ENCODE measurements at regions not wholly inside any gene's neighbourhood (a gene's known extent, or its start where the extent isn't known, plus 50 kb on each side); places are given as distances from the start of the nearest gene placed in this dataset.
"Not testable (repeated sequence)": the region's sequence is repeated elsewhere in the genome, so short reads cannot be mapped to it uniquely, and the experiment has no call there.

DNA sequence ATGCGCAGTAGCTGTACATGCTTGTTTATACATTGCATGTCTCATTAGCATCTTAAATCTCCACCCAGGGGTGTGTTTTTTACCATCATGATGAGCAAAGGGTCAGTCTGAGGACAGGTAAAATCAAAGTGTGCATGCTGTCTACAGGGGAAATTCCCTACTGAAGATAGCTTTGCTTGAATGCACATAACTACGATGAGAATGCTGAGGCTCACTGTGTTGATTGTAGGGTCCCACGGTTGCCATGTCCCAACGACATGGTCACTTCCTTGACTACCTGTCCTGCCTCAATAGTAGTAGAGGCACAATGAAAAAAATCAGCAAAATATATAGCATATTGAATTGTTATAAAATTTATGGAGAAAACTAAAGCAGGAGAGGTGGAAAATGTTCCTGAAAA lies 95.6 kb upstream of the TUSC1 start:
- intact Hi-C loops (cut with DNase I) = no loop called here
- Histone ChIP-seq H3K27ac (no peak overlapping the region), H3K4me1 (ENCODE audit: insufficient read depth) (no peaks in the 10 kb centered on the region), H3K4me3 (no peak overlapping the region), H3K9me3 (no peaks in the 10 kb centered on the region), H3K36me3 (no peaks in the 10 kb centered on the region), H3K27me3 (no peaks in the 10 kb centered on the region)
- WGBS, 3 donors = 91 to 95% (median 93%) methylated on average over 4 of the region's 4 CpGs
- TF ChIP-seq EP300 (IDR thresholded peaks at IDR 0.05) = no peak
- TF ChIP-seq POLR2A (IDR thresholded peaks at IDR 0.05) = no peak
- TF ChIP-seq, protein P1, sequence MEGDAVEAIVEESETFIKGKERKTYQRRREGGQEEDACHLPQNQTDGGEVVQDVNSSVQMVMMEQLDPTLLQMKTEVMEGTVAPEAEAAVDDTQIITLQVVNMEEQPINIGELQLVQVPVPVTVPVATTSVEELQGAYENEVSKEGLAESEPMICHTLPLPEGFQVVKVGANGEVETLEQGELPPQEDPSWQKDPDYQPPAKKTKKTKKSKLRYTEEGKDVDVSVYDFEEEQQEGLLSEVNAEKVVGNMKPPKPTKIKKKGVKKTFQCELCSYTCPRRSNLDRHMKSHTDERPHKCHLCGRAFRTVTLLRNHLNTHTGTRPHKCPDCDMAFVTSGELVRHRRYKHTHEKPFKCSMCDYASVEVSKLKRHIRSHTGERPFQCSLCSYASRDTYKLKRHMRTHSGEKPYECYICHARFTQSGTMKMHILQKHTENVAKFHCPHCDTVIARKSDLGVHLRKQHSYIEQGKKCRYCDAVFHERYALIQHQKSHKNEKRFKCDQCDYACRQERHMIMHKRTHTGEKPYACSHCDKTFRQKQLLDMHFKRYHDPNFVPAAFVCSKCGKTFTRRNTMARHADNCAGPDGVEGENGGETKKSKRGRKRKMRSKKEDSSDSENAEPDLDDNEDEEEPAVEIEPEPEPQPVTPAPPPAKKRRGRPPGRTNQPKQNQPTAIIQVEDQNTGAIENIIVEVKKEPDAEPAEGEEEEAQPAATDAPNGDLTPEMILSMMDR (IDR thresholded peaks at IDR 0.05) = no peak
- no peak for DNase-seq

DNA sequence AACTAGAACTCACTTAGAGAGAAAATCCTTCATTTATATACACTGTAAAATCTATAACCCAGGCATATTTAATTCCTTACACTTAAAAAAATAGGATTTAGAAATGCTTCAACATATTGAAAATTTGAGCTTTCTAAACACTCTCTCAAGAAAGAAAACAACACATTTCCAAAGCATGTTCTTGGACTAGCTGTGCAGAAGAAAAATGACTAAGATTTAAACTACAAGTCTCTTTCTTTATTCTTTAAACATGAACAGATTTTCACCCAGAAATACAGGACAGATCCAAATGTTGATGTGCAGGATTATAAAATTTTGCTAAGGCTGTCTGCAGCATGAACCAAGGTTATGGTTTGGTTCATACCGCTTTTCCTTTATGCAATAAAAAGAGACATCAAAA lies 77.7 kb upstream of the TUSC1 start:
- no peak for DNase-seq
- H3K36me3 ChIP-seq = no peaks in the 10 kb centered on the region
- H3K4me3 ChIP-seq = no peak overlapping the region
- no peaks in the 10 kb centered on the region for H3K9me3 ChIP-seq
- no peak for TF ChIP-seq POLR2A (IDR thresholded peaks at IDR 0.05)
- no peak for TF ChIP-seq EP300 (IDR thresholded peaks at IDR 0.05)
- TF ChIP-seq, protein P1 (IDR thresholded peaks at IDR 0.05) = no peak
- no peak overlapping the region for H3K27ac ChIP-seq
- WGBS, 3 donors = 94 to 100% (median 94%) methylated on average over 1 of the region's 1 CpG
- intact Hi-C loops (cut with DNase I) = no loop called here
- no peaks in the 10 kb centered on the region for H3K4me1 ChIP-seq (ENCODE audit: insufficient read depth)
- no peaks in the 10 kb centered on the region for H3K27me3 ChIP-seq

DNA sequence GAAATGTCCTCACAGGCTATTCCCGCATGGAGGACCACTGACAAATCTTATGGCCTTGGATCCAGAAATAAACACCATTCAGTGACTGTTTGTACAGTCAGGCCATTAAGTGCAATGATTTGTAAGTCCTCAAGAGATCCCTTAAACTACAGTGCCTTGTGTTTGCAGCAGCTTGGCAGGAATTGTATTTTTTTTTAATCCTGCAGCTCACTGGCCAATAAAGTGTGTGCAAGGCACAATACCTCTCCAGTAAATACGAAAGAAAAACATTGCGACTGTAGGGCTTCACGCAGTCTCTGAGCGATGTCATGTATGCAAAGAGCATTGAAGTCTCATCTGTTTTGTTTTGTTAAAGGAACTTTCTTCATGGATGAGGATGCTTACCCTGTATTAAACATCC lies 74.2 kb upstream of the TUSC1 start:
- Histone ChIP-seq H3K27ac (no peak overlapping the region), H3K27me3 (no peaks in the 10 kb centered on the region), H3K36me3 (no peaks in the 10 kb centered on the region), H3K4me1 (ENCODE audit: insufficient read depth) (no peaks in the 10 kb centered on the region), H3K4me3 (no peak overlapping the region), H3K9me3 (no peaks in the 10 kb centered on the region)
- intact Hi-C loops (cut with DNase I) = no loop called here
- DNase-seq = no peak
- no peak for TF ChIP-seq POLR2A (IDR thresholded peaks at IDR 0.05)
- TF ChIP-seq EP300 (IDR thresholded peaks at IDR 0.05) = no peak
- TF ChIP-seq, protein P1 (IDR thresholded peaks at IDR 0.05) = no peak
- WGBS, 3 donors = 48 to 78% (median 73%) methylated on average over 5 of the region's 5 CpGs

DNA sequence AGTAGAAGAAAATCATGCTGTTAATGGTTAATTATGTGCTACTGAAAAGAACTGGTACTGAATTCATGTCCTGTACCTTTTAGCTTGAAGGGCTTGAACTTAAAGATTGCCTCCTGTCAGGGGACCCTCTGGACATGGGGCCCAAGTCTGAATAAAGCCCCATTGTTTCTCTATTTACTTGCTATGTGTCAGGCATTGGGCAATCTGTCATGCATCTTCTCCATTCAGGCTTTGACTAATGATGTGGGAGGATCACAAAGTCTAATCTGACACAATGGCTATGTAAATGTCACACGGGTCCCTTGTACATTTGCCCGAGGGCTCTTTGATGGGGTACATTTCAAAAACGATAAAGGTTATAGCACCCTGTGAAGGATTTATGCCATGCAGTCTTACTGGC lies 64.0 kb upstream of the TUSC1 start:
- TF ChIP-seq EP300 (IDR thresholded peaks at IDR 0.05) (no peak), POLR2A (IDR thresholded peaks at IDR 0.05) (no peak)
- H3K4me3 ChIP-seq = no peak overlapping the region
- intact Hi-C loops (cut with DNase I) = no loop called here
- no peaks in the 10 kb centered on the region for H3K4me1 ChIP-seq (ENCODE audit: insufficient read depth)
- no peaks in the 10 kb centered on the region for H3K9me3 ChIP-seq
- 60 to 69% (median 67%) methylated on average over 3 of the region's 3 CpGs for WGBS, 3 donors
- H3K27me3 ChIP-seq = no peaks in the 10 kb centered on the region
- no peaks in the 10 kb centered on the region for H3K36me3 ChIP-seq
- no peak overlapping the region for H3K27ac ChIP-seq
- DNase-seq = no peak

DNA sequence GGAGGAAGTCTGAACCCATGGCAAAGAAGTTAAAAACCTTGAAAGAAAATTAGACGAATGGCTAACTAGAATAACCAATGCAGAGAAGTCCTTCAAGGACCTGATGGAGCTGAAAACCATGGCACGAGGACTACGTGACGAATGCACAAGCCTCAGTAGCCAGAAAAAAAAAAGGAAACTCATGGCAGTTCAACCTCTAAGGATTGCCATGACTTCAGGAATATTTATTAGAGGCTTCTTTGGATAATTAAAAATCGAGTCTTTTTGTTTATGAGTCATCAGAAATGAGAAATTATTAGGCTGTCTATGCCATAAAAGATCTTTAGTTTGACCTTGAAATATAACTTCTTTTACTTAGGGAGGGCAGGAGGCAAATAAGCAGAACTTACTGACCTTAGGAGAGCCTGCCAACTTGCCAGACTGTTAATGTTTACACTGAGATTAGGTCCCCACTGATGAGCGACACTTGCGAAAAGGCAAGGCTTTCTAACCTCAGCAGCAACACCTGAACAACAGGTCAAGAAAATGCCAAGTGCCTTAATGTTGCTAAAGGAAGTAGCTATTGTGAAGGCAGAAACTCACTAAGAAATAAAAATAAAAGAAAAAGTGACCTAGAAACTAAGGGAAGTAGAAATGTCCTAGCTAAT lies 55.2 kb upstream of the TUSC1 start:
- H3K36me3 ChIP-seq = no peaks in the 10 kb centered on the region
- no peaks in the 10 kb centered on the region for H3K9me3 ChIP-seq
- H3K4me3 ChIP-seq = no peak overlapping the region
- no peaks in the 10 kb centered on the region for H3K27me3 ChIP-seq
- intact Hi-C loops (cut with DNase I) = no loop called here
- TF ChIP-seq, protein P1 (IDR thresholded peaks at IDR 0.05) = no peak
- no peak for TF ChIP-seq EP300 (IDR thresholded peaks at IDR 0.05)
- TF ChIP-seq POLR2A (IDR thresholded peaks at IDR 0.05) = no peak
- H3K27ac ChIP-seq = no peak overlapping the region
- 71 to 76% (median 74%) methylated on average over 7 of the region's 7 CpGs for WGBS, 3 donors
- no peak for DNase-seq
- H3K4me1 ChIP-seq (ENCODE audit: insufficient read depth) = no peaks in the 10 kb centered on the region

DNA sequence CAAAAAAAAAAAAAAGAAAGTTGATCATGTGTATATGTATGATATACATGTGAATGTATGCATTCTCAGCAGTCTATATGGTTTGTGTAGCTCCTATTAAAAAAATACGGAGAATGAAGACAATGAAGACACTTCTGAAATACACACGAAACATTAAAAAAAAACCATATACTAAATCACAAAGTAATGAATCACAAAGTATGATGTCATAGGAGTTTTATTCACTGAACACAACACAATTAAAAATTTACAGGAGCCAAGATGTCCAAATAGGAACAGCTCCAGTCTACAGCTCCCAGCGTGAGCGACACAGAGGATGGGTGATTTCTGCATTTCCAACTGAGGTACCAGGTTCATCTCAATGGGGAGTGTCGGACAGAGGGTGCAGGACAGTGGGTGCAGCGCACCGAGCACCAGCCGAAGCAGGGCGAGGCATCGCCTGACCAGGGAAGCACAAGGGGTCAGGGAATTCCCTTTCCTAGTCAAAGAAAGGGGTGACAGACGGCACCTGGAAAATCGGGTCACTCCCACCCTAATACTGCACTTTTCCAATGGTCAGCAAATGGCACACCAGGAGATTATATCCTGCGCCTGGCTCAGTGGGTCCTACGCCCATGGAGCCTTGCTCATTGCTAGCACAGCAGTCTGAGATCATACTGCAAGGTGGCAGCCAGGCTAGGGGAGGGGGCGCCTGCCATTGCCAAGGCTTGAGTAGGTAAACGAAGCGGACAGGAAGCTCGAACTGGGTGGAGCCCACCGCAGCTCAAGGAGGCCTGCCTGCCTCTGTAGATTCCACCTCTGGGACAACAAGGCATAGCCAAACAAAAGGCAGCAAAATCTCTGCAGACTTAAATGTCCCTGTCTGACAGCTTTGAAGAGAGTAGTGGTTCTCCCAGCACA lies 53.9 kb upstream of the TUSC1 start:
- H3K4me1 ChIP-seq (ENCODE audit: insufficient read depth); DNase-seq; H3K4me3 ChIP-seq; H3K9me3 ChIP-seq; H3K27ac ChIP-seq; intact Hi-C loops (cut with DNase I); H3K36me3 ChIP-seq; H3K27me3 ChIP-seq: not testable (repeated sequence)
- 95 to 97% (median 95%) methylated on average over 19 of the region's 19 CpGs for WGBS, 3 donors
